WI38 (cell line): ENCODE measurements at regions not wholly inside any gene's neighbourhood (a gene's known extent, or its start where the extent isn't known, plus 50 kb on each side); places are given as distances from the start of the nearest gene placed in this dataset.

Experiments used
- H3K4me3 ChIP-seq: 2 replicates; pipeline ENCODE4 v1.5.1; 2011; ENCODE audit warnings: low read depth, mild to moderate bottlenecking, control low read depth, low read length
- CTCF ChIP-seq: IDR thresholded peaks from 2 replicates; pipeline ENCODE4 v1.5.1; 2012; ENCODE audit warnings: low read depth, mild to moderate bottlenecking, control low read depth, low read length

- TF ChIP-seq CTCF = no peak
- H3K4me3 ChIP-seq = no peak overlapping the region
These were observed 1324.5 kb upstream of the PIK3C3 start for GRCh38 chr18:40630496-40630895.

- no peak for TF ChIP-seq CTCF
- no peak overlapping the region for H3K4me3 ChIP-seq
These were observed 1330.1 kb upstream of the PIK3C3 start for GRCh38 chr18:40624959-40625358.

GRCh38 chr18:40613721-40614120 is 1341.3 kb upstream of the PIK3C3 start:
- H3K4me3 ChIP-seq = no peak overlapping the region
- TF ChIP-seq CTCF = no peak

- H3K4me3 ChIP-seq = no peak overlapping the region
- no peak for TF ChIP-seq CTCF
These were observed 1342.7 kb upstream of the PIK3C3 start for GRCh38 chr18:40612356-40612755.

GRCh38 chr18:40608226-40608625 is 1346.8 kb upstream of the PIK3C3 start:
- TF ChIP-seq CTCF = no peak
- no peak overlapping the region for H3K4me3 ChIP-seq

GRCh38 chr18:40607542-40608148 is 1347.4 kb upstream of the PIK3C3 start:
- no peak overlapping the region for H3K4me3 ChIP-seq
- no peak for TF ChIP-seq CTCF

GRCh38 chr18:40606996-40607395 is 1348.0 kb upstream of the PIK3C3 start:
- TF ChIP-seq CTCF = no peak
- H3K4me3 ChIP-seq = no peak overlapping the region
